Esophagus squamous epithelium (tissue), 4 donors: ENCODE measurements at regions not wholly inside any gene's neighbourhood (a gene's known extent, or its start where the extent isn't known, plus 50 kb on each side); places are given as distances from the start of the nearest gene placed in this dataset.

Experiments used
- CTCF ChIP-seq, 6 experiments: fragments of 450-650 bp in 4 of 6; fragments of 200-600 bp in 2 of 6; sonication (generic) in 2 of 6; IDR thresholded peaks; one replicate each; pipeline ENCODE4 v1.5.1; 2016 to 2019; ENCODE audit warnings: antibody characterized with exemption in 6 of 6, mild to moderate bottlenecking in 4 of 6, moderate library complexity in 4 of 6
- POLR2A ChIP-seq, 4 donors: fragments of 450-650 bp; IDR thresholded peaks; one replicate each; pipeline ENCODE4 v1.6.1; 2017; ENCODE audit warnings: antibody characterized with exemption in 4 of 4, mild to moderate bottlenecking in 4 of 4, moderate library complexity in 3 of 4

GRCh38 chr12:41799671-41800070 is 345.0 kb downstream of the GXYLT1 start:
- no peak for TF ChIP-seq CTCF (IDR thresholded peaks at IDR 0.05)
- TF ChIP-seq POLR2A (IDR thresholded peaks at IDR 0.05): no peak
